Uterus (tissue), 2 donors: ENCODE measurements at regions not wholly inside any gene's neighbourhood (a gene's known extent, or its start where the extent isn't known, plus 50 kb on each side); places are given as distances from the start of the nearest gene placed in this dataset.

Source experiments
- POLR2A ChIP-seq, 2 donors: fragments of 450-650 bp; IDR thresholded peaks; one replicate each; pipeline ENCODE4 v1.6.1; 2016; ENCODE audit warnings: antibody characterized with exemption in 2 of 2, mild to moderate bottlenecking in 1 of 2, moderate library complexity in 1 of 2
- TF ChIP-seq, protein P1 (sequence below), 4 experiments: fragments of 200-600 bp in 2 of 4; fragments of 450-650 bp in 2 of 4; sonication (generic) in 2 of 4; IDR thresholded peaks; one replicate each; pipeline ENCODE4 v1.5.1; 2016 to 2019; ENCODE audit warnings: antibody characterized with exemption in 4 of 4, mild to moderate bottlenecking in 2 of 4, moderate library complexity in 1 of 4

DNA sequence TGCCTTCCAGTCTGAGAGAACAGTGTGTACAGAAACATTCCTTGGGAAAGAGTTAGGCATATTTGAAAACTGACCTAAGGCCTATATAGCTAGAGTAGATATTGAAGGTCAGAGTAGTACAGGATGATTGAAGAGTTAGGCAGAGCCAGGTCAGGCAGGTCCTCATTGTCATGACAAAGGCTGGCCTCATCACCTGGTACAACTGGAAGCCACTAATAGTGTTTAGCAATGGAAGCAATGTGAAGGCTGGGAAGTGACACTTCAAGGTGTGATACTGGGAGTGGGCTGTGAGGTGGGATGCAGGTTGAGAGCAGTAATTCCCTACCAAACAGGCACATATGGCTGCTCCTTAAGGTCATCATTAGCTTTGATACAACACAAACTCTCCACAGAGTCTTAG is 123.6 kb upstream of the CCNH start:
- TF ChIP-seq, protein P1, sequence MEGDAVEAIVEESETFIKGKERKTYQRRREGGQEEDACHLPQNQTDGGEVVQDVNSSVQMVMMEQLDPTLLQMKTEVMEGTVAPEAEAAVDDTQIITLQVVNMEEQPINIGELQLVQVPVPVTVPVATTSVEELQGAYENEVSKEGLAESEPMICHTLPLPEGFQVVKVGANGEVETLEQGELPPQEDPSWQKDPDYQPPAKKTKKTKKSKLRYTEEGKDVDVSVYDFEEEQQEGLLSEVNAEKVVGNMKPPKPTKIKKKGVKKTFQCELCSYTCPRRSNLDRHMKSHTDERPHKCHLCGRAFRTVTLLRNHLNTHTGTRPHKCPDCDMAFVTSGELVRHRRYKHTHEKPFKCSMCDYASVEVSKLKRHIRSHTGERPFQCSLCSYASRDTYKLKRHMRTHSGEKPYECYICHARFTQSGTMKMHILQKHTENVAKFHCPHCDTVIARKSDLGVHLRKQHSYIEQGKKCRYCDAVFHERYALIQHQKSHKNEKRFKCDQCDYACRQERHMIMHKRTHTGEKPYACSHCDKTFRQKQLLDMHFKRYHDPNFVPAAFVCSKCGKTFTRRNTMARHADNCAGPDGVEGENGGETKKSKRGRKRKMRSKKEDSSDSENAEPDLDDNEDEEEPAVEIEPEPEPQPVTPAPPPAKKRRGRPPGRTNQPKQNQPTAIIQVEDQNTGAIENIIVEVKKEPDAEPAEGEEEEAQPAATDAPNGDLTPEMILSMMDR (IDR thresholded peaks at IDR 0.05), result no peak
- no peak for TF ChIP-seq POLR2A (IDR thresholded peaks at IDR 0.05)
